GM19239 (cell line): ENCODE measurements at regions not wholly inside any gene's neighbourhood (a gene's known extent, or its start where the extent isn't known, plus 50 kb on each side); places are given as distances from the start of the nearest gene placed in this dataset.

Experiments
- DNase-seq: peaks from one replicate; pipeline ENCODE4 v3.0.0; 2011; ENCODE audit warnings: low spot score; ENCODE audit not compliant: insufficient read length
- FAIRE-seq: peaks from 2 replicates; lab custom pipeline; 2011; peaks lifted over from hg19 to GRCh38; lab: Jason Lieb, UNC

DNA sequence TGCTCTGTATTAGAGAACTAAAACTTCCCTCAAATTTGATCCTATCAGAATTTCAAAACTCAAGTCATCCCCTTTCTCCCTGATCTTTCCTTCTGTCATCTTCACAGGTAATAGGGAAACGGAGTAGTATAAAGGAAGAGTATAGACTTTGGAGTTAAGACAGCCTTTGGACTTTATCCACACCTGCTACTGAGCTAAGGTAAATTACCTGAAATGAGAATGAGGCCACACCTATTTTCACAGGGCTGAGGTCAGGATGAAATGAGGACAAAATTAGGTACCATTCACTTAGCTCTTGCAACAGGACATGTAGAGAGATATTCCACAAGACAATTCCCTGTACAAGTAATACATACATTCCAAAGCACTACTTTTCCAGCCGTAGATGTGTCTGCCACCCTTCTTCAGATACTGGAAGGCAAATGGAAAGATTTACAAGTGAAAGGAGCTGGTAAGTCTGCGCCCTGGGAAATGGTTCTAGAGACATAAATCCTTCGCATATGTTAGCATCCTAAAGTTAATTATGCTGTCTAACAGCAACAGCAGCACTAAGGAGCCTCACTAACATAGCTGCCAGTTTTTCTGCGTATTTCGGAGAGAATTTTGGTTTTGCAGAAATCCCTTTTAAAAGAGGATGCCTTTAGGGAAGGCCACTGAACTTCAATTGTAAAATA lies 461.8 kb downstream of the SHQ1 start:
- FAIRE-seq (no peak), DNase-seq (no peak)

DNA sequence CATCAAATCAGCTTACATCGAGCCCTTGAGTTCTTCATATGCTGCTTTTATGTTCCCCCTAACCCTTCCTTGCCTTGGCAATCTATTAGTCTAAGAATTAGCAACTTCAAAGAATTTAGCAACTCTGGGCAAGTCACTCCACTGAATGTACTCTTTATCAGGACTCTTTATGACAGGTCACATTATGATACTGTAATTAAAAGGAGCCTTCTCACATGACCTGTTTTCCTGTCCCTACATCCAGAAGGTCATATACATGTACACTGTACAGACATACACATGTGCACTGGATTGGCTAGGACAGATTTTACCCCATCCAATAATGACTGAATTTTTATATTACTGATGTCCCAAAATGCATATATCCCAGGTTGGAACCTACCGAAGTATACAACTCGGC lies 463.1 kb downstream of the SHQ1 start:
- DNase-seq (no peak), FAIRE-seq (no peak)

DNA sequence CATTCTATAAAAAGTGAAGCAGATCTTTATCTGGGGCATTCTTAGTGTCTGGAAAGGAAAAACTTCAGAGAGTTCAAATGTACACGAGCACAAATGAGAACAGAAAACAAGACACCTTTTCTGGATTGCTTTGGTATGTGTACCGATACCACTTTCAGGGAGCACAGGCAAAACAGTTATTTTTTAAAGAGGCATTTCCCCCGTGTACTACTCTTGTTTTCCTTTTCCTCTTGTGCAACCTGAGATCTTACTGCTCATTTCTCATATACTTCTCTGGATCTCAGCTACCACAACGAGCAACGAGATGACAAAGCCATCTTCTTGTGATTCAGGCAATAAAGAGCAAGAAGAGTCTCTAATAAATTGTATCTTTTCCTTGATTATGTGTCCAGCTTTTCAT lies 463.6 kb downstream of the SHQ1 start:
- DNase-seq (no peak), FAIRE-seq (peak; percentile 64)

DNA sequence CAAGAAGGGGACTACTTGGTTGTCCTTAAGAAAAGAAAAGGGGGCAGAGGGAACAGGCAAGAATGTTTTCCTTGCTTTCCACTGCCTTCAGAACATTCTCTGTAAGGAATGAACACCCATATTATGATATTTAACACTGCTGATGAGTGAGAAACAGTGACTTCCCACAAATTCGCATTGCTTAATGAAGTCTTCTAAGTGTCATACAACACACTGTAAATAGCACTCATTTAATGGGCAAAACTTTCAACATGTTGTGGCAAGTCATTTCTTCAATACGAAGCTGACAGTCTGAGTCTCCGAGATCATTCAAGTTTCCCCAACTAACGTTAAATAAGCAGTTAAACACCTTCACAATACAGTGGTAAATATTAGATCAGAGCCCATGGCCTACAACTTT lies 464.4 kb downstream of the SHQ1 start:
- FAIRE-seq (no peak), DNase-seq (no peak)

DNA sequence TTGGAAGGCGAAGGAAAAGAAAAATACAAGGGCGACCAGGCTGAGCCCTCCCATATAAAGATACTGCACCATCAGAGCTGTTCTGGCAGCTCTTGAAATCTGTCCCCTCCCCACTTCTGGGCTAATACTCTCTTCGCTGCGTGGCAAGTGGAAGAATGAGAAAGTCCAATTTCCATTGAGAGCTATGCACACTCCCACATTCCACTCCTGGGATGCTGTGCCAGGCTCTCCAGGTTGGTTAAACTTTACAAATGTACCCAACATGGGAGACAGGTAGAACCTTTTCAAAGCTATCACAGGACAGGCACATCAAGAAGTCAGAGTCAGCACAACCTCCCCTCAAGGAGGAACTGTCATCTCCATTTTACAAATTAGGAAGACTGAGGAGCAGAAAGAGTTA lies 465.0 kb downstream of the SHQ1 start:
- DNase-seq (no peak), FAIRE-seq (no peak)

DNA sequence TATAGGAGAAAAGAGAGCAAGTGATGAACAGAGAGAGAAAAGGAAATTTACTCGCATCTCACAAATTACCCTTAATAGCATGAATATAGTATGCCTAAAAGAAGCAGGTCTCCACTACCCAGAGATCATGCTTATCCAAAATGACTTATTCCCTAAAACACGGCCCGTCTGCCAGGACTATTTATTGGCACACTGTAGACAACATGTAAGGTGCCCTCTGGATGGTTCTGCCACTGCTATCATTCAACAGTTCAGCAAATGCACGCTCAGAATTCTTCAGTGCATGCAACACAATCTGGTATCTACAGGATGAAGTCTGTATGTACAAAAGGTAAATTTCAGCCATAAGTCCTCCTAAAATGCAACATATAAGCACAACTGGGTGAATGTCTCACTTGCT lies 465.8 kb downstream of the SHQ1 start:
- FAIRE-seq = no peak

DNA sequence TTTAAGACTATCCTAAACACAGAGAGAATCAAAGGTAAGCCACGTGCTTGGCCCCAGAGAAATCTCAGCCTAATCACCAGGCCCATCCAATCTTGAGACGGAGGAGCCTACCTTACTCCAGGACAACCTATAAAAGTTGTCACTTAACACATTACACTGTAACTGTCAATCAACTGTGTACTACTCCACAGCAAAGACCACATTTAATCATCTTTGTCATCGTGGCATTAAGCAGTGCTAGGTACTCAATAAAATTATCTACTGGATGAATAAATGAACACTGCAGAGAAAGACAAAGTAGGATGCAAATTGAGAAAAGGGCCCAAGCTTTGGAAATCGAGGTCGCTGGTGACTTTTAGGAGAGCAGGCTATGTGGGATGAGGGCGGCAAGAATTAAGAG lies 466.7 kb downstream of the SHQ1 start:
- FAIRE-seq (no peak), DNase-seq (no peak)

More for the DNA sequence above, 465.8 kb downstream of the SHQ1 start:
- DNase-seq = no peak

DNA sequence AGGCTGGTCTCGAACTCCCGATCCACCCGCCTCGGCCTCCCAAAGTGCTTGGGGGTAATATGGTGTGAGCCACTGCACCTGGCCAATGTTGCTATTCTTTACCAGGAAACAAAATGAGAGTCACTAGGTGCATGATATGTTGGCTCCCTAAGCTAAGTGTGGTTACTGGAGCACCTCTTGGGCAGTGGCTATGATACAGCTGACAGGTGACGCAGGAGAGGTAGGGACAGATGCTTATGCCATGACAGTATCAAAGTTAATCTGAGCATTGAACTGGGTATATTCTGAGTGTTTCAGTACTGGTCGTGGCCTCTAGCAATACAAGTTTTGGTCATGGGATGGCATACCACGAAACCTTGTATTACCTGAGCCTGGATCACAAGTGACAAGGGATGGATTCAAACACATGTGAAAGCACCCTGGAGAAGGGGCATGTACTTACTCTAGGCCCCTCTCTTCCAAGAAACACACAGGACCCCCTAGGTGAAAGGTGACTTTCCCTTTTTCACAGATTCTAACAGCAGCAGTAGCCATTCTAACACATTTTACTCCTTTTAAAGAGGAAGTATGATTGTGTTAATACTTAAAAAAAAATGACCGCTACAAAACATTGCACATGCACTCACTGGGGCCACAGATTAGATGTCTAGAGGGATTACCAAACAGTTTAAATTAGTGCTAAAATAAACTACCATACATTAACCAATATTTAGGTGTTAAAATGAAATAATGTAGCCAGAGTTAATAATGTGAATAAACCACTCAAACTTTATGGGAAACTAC lies 467.3 kb downstream of the SHQ1 start:
- FAIRE-seq = no peak

DNA sequence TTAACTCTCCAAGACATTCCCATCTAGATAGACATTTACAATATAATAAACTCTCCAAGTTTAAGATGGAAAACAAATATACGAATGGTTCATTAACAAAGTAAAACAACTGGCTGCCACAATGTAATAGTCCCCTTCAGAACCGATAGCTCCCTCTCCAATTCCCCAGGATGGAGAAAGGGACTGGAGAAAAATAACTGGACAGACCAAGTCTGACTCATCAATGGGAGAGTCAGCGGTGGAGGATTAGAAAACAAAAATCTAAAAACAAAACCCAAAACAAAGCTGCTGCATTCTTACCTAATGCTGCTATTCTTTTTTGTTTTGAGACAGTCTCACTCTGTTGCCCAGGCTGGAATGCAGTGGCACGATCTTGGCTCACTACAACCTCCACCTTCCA lies 468.1 kb downstream of the SHQ1 start:
- no peak for DNase-seq
- FAIRE-seq = no peak

More for the DNA sequence above, 467.3 kb downstream of the SHQ1 start:
- no peak for DNase-seq

DNA sequence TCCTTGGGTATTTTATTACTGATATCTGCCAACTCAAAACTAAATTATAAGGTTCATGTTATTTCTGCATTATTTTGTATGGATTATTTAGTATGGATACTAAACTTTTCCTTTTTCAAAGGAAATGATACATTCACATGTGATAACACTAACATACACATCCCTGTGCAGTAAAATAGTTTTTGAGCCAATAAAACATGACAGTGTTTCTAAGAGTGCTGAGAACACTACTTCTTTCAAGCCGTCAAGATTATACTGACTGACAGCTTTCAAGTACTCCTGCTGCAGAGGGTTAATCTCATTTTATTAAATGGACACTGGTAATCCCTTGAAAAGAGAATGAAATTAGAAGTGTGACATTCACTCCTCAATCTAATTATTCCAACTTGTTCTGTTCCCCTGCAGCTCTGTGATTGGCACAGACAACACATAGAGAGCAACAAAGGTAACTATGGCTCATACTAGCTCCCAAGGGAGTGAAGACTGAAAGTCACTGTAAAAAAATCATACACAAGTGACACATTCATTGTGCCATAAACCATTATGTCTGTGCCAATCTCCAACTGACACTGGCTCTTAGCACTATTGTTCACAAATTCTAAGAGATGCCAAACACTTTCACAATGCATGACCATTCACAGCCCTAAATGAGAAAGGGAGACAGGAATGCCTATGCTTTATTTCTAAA lies 468.6 kb downstream of the SHQ1 start:
- no peak for DNase-seq
- no peak for FAIRE-seq

DNA sequence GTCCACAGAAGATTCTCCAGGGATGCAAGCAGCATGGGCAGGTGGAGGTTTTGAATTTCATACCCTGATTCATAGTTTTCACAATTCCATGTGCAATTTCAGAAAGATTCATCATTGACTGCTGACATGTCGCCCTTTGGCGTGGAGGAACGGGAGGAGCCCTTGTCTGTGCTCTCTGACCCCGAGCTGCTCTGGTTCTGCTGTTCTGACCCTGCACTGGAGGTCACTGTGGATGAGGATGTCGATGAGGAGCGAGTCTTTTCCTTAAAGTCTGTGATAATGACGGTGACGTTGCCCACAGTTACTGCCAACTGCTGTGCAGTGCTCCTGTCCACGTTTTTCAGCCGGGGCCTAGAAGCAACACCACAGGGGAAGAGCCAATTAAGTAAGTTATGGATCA lies 470.0 kb downstream of the SHQ1 start:
- DNase-seq (no peak), FAIRE-seq (no peak)

DNA sequence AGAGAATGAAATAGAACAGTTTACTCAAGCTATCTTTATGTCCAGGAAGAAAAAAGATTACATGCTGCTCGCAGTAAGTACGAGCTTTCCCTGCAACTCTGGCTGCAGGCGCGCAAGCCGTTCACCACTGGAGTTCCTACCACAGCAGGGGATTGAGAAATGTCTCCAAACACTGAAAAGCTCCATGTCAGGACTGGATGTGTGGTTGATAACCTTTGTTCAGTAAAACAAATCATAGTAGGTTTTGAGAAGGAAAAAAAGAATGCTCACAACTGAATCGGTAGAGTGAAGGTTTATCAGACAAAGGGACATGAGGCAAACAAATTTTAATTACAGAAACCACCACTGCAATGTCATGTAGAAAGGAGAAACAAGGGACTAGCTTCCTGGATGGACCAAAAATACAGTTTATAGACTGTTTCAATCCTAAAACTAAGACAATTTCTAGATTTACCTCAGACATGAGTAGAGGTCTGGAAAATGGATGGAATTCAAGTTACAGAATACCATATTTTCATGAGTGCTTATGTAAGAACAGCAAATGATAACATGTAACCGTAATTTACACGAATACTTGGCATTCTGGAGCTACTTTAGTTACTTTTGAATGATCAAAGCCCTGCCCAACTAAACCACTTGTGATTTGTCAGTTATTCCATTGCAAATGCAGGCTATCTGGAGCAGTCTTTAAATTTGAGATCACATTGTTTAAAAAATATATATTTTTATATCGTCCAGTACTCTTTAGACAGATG lies 471.1 kb downstream of the SHQ1 start:
- FAIRE-seq (no peak), DNase-seq (no peak)

DNA sequence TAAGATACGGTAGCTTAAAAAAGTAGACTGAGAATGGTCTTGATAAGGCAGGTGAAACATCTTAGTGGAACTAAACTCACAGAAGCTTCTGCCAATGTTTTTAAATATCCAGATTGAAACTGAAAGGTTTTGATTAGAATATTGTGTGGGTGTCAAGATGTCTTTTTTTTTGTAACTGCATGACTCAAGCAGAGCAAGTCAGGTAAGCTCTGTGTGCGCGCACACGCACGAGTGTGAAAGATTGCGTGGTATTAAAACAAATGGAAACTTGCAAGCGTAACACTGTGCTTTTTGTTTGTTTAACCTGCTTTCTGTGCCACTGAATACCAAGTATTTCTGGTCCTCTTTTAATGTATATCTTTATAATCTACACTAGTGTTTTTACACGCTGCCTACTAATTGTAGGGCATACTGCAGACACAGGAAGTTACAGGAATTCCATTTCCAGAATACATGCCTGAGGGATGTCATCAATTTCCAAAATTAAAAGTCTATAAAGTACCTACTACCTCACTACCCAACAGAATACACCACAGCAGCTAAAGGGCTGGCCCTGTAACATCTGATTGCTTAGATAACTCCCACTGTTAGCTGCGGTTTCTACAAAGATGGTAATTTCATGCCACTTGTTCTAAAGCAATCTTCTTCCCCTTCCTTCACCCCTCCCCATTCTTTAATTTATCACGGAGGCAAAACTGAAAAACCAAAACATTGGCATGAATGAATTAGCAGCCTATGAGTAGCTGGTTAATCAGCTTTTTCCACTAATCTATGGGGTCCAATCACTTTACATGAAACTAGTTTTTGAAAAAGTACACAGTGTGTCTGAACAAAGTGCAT lies 472.8 kb downstream of the SHQ1 start:
- FAIRE-seq (peak; percentile 64), DNase-seq (no peak)

DNA sequence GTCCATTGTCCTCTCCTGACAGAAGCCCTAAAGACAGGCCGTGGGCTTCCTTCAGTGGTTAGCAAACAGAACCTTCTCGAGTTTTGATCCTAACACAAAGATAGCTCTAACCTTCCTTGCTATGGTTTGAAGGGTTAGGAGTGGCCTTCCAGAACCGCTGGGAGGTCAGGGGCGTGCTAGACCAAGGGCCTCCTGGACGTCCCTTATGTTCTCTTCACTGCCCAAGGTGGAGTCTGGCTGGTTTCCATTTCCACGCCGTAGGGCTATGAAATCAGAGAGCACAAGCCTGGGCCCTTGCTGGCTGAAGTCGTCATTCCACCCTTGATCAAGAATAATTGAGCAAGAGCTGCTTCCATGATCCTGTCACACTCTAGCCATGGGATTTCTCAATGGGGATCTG lies 475.1 kb downstream of the SHQ1 start:
- FAIRE-seq = no peak

DNA sequence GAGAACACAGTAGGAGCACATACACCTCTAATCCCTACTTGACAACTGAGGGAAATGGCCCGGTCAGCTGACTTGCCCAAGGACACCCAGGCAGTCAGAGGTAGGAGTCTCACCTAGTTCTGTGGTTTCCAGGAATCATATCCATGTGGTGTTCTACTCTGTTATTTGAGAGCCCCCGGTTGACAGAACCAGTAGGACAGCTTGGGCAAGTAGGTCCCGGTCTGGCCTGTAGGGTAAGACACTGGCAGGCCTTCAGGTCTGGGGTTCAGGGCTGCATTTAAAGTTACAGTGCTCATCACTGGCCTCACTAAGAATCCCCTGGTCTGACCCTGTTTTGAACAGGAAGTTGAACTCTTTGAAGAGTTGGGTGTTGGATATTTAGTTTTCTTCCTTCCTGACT lies 476.1 kb downstream of the SHQ1 start:
- FAIRE-seq (no peak), DNase-seq (no peak)

More for the DNA sequence above, 475.1 kb downstream of the SHQ1 start:
- no peak for DNase-seq

DNA sequence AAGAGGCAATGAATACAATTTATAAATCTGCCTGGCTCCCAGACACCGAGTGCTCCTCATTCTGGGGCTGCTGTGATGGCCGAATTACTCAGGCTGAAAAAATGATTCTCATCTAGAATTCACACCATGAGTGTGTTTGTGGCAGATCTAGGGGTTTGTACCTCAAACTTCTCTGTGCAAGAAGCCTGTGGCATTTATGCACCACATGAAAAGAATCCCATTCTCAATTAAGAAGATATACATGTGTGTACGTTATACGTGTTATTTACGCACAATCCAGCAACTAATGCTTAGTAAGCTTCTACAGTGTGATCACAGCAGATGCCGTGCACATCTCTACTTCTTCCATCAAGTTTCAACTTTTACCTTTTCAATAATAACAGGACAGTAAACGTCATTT lies 476.8 kb downstream of the SHQ1 start:
- FAIRE-seq (no peak), DNase-seq (no peak)

DNA sequence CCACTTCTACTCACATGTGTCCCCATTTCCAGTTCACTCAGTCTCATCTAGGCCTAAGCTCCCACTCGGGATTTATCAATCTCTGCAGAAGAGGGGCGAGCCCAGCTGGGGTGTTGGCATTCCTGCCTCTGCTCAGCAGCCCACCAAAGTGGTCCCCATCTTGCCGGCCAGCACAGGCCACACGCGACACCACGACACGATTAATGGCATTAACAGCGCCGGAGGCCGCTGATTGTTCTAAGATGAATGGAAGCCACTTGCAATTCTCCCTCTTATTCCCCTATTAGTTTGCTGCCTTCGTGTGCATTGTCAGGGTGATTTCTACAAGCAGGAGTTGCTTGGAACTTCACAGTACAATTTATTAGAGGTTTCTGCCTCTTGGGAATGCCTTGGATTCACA lies 477.3 kb downstream of the SHQ1 start:
- DNase-seq (no peak), FAIRE-seq (no peak)

DNA sequence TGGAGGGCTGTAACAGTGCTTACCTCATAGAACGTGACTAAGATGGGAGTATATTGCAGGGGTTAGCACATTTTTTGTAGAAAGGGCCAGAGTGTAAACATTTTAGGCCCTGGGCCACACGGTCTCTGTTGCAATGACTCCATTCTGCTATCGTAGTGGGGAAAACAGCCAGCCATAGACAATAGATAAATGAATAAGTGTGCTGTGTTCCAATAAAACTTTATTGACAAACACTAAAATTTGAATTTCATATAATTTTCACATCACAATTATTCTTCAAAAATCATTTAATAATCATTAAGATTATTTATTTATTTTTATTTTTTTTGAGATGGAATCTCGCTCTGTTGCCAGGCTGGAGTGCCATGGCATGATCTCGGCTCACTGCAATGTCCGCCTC lies 478.6 kb downstream of the SHQ1 start:
- DNase-seq (no peak), FAIRE-seq (no peak)

DNA sequence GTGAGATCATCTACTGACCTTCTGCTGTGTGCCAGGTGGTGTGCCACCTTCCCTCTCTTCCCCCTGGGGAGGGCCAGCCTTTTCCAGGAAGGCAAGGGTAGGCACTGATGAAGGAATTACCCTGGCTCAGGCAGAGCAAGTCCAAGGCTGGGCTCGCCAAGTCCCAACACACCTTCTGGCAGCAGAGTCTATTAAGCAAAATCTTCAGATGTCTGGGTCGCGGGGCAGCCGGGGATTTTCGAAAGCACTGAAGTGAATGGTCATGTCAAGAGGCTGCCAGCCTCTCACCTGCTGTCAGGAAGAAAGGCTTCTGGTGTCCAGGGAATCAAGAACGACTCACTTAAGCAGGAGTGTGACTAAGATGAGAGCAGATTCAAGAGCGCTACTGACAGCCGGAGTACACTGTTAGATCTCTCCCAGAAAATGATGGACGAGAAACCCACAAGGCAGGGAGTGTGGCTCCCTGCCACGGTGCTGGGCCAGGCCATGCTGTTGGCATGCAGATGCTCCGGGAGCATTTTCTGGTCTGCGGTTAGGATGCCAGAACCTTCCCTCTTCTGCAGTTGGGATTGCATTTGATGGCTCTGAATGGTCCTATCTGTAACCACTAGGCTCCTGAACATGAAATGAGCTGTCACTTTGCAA lies 479.8 kb downstream of the SHQ1 start:
- no peak for DNase-seq
- no peak for FAIRE-seq
